ENCODE measurements at regions not wholly inside any gene's neighbourhood (a gene's known extent, or its start where the extent isn't known, plus 50 kb on each side); places are given as distances from the start of the nearest gene placed in this dataset.
"Not testable (repeated sequence)": the region's sequence is repeated elsewhere in the genome, so short reads cannot be mapped to it uniquely, and the experiment has no call there.

DNA sequence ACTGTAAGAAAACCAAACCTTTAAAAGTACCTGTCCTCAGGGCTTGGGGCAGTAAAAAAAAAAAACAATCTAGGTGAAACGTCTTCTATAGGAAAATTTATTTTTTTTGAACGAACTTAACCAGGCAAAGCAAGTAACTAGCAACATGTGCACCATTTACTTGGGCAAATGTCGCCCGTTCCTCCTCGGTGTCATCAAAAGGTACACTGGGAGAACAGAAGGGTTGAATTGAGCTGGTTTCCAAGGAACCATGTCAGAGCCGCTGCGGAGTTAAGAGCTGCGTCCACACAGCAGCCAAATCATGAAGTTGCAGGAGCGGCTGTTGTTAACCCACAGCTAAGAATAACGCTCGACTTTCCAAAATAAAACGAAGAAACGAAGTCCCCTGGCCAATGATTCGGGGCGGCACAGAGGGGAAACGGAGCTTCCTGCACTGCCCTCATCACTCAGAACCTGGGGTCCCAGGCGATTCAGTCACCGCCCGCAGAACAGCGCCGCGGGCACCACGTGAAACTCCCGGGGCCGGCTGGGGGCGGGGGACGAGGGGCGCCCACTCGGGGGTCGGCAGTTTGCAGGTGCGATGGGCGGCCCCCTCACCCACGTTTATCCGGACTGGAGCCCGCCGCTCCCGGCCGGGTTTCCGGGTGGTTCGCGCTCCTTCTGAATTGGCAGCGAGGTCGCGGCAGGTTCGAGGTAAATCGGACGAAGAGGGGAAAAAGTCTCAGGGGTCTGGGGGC, 53.6 kb upstream of the PLGLB1 start:
- H3K9me3 ChIP-seq (ENCODE audit: control insufficient read depth, low read length); H3K36me3 ChIP-seq (ENCODE audit: control insufficient read depth in 1 of 2, insufficient read depth in 2 of 2, low read length in 1 of 2); intact Hi-C loops (cut with DNase I); H3K4me1 ChIP-seq (ENCODE audit: control insufficient read depth in 1 of 2, insufficient read depth in 2 of 2, low read length in 2 of 2); ATAC-seq (ENCODE audit: low FRiP score); H3K27me3 ChIP-seq (ENCODE audit: control insufficient read depth in 1 of 2, insufficient read depth in 2 of 2, low read length in 1 of 2): not testable (repeated sequence)
- peak overlapping the region in 1 of 2 donors; percentile 57 for H3K27ac ChIP-seq (ENCODE audit: low read depth in 1 of 2, low read length in 2 of 2)
- WGBS, 2 donors = 0% methylated on average over 14 to 47 of the region's 47 CpGs
- peak overlapping the region in 1 of 2 donors; percentile 54 for H3K4me3 ChIP-seq (ENCODE audit: low read length in 2 of 2)
- DNase-seq = peak; percentile 48 to 78

GRCh38 chr2:87075791-87076252, 54.2 kb upstream of the PLGLB1 start:
- WGBS, 2 donors = 0% methylated on average over 11 to 60 of the region's 64 CpGs
- H3K27me3 ChIP-seq (ENCODE audit: control insufficient read depth in 1 of 2, insufficient read depth in 2 of 2, low read length in 1 of 2); intact Hi-C loops (cut with DNase I); H3K4me1 ChIP-seq (ENCODE audit: control insufficient read depth in 1 of 2, insufficient read depth in 2 of 2, low read length in 2 of 2); H3K36me3 ChIP-seq (ENCODE audit: control insufficient read depth in 1 of 2, insufficient read depth in 2 of 2, low read length in 1 of 2); H3K9me3 ChIP-seq (ENCODE audit: control insufficient read depth, low read length): not testable (repeated sequence)
- DNase-seq (peak; percentile 64 to 84), ATAC-seq (ENCODE audit: low FRiP score) (peak; percentile 4)
- peak overlapping the region; percentile 26 to 54 for H3K4me3 ChIP-seq (ENCODE audit: low read length in 2 of 2)
- H3K27ac ChIP-seq (ENCODE audit: low read depth in 1 of 2, low read length in 2 of 2) = peak overlapping the region in 1 of 2 donors; percentile 57

DNA sequence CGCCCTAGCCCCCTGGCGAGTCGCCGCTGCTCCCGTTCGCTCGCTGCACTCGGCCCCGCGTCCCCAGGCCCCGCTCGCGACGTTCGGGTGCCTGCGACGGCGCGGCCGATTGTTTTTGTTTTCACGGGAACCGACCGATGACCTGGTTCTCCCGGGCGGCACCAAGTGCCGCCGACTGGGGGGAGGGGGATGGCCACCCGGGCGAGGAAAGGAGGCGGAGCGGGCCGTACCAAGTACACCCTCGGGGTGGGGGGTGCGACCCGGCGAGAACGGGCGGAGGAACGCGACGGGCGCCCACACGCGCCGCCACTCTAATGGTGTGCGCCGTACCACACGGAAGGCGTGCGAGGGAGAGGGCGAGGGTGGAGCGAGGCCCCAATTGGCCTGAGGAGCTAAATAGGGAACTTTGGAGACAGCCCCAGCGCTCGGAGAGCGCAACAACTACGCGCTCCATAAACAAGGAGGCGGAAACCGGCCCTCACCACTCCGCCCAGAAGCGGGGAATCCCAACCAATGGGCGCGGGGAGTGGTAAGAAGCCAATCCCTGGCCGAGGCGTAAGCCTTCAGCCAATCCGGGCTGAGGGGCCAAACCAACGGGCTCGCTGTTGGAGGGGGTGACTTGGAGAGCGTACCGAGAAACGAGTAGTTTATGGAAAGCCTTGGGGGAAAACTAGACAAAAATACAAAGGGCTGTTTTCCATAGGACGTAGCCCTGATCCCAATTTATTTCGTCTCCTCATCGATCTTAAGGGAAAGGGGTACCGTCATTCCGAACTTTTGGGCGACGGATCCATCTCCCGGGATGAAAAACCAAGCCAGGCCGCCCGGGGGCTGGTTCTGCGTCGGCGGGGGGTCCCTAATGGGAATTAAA, 54.8 kb upstream of the PLGLB1 start:
- Histone ChIP-seq H3K27ac (ENCODE audit: low read depth in 1 of 2, low read length in 2 of 2) (peak overlapping the region; percentile 67 to 92), H3K4me3 (ENCODE audit: low read length in 2 of 2) (peak overlapping the region; percentile 64 to 72)
- peak; percentile 95 to 97 for DNase-seq
- H3K27me3 ChIP-seq (ENCODE audit: control insufficient read depth in 1 of 2, insufficient read depth in 2 of 2, low read length in 1 of 2); intact Hi-C loops (cut with DNase I); H3K9me3 ChIP-seq (ENCODE audit: control insufficient read depth, low read length); H3K36me3 ChIP-seq (ENCODE audit: control insufficient read depth in 1 of 2, insufficient read depth in 2 of 2, low read length in 1 of 2); H3K4me1 ChIP-seq (ENCODE audit: control insufficient read depth in 1 of 2, insufficient read depth in 2 of 2, low read length in 2 of 2): not testable (repeated sequence)
- peak; percentile 99 for ATAC-seq (ENCODE audit: low FRiP score)
- WGBS, 2 donors = 0 to 1% methylated on average over 46 to 83 of the region's 84 CpGs

DNA sequence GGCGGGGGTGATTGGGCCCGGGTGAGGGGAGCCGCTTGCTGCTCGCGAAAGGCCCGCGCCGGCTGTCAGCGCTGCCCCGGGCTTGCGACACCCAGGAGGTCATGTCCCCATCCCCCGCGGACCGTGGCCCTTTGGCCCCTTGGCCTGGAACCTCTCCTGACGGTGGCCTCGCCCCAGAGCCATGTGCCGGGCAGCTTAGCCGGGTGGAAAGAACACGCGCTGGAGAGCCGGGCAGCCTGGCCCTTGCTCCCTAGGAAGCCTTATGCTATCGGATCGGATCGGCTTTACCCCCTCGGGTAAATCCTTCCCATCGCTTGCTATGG, 55.4 kb upstream of the PLGLB1 start:
- DNase-seq; H3K9me3 ChIP-seq (ENCODE audit: control insufficient read depth, low read length); H3K27me3 ChIP-seq (ENCODE audit: control insufficient read depth in 1 of 2, insufficient read depth in 2 of 2, low read length in 1 of 2); H3K4me1 ChIP-seq (ENCODE audit: control insufficient read depth in 1 of 2, insufficient read depth in 2 of 2, low read length in 2 of 2); H3K36me3 ChIP-seq (ENCODE audit: control insufficient read depth in 1 of 2, insufficient read depth in 2 of 2, low read length in 1 of 2); intact Hi-C loops (cut with DNase I): not testable (repeated sequence)
- Histone ChIP-seq H3K4me3 (ENCODE audit: low read length in 2 of 2) (peak overlapping the region; percentile 64 to 72), H3K27ac (ENCODE audit: low read depth in 1 of 2, low read length in 2 of 2) (peak overlapping the region; percentile 67 to 92)
- ATAC-seq (ENCODE audit: low FRiP score) = peak; percentile 76
- WGBS, 2 donors = 0% methylated on average over 1 of the region's 26 CpGs

DNA sequence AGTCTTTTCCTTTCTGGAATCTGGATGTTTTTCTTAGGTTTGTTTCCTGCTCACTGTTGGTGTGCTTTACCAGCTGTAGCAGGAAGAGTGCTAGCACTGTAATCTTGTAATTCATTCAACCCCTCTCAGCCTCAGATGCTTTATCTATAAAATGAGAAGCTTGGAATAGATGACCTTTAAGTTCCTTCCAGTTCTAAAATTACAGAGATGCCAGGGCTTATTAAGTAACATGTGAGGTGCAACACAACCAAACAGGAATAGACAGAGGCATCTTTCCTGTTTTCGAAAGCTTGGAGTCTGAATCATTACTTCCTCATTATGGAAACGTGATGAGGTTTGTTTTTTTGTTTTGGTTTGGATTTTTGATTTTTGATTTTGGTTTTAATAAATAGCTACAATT, 60.1 kb upstream of the PLGLB1 start:
- intact Hi-C loops (cut with DNase I); H3K9me3 ChIP-seq (ENCODE audit: control insufficient read depth, low read length); DNase-seq; H3K4me1 ChIP-seq (ENCODE audit: control insufficient read depth in 1 of 2, insufficient read depth in 2 of 2, low read length in 2 of 2); H3K36me3 ChIP-seq (ENCODE audit: control insufficient read depth in 1 of 2, insufficient read depth in 2 of 2, low read length in 1 of 2); H3K4me3 ChIP-seq (ENCODE audit: low read length in 2 of 2); H3K27ac ChIP-seq (ENCODE audit: low read depth in 1 of 2, low read length in 2 of 2); H3K27me3 ChIP-seq (ENCODE audit: control insufficient read depth in 1 of 2, insufficient read depth in 2 of 2, low read length in 1 of 2); ATAC-seq (ENCODE audit: low FRiP score): not testable (repeated sequence)
- no CpG with 5 or more reads among the region's 2 CpGs for WGBS, 2 donors

GRCh38 chr2:87088079-87088478, 66.4 kb upstream of the PLGLB1 start:
- H3K4me3 ChIP-seq (ENCODE audit: low read length in 2 of 2); H3K36me3 ChIP-seq (ENCODE audit: control insufficient read depth in 1 of 2, insufficient read depth in 2 of 2, low read length in 1 of 2); intact Hi-C loops (cut with DNase I); DNase-seq; H3K9me3 ChIP-seq (ENCODE audit: control insufficient read depth, low read length); H3K4me1 ChIP-seq (ENCODE audit: control insufficient read depth in 1 of 2, insufficient read depth in 2 of 2, low read length in 2 of 2); ATAC-seq (ENCODE audit: low FRiP score); H3K27ac ChIP-seq (ENCODE audit: low read depth in 1 of 2, low read length in 2 of 2); H3K27me3 ChIP-seq (ENCODE audit: control insufficient read depth in 1 of 2, insufficient read depth in 2 of 2, low read length in 1 of 2): not testable (repeated sequence)
- 88 to 90% methylated on average over 6 of the region's 6 CpGs for WGBS, 2 donors

GRCh38 chr2:87089401-87089800, 67.8 kb upstream of the PLGLB1 start:
- H3K4me3 ChIP-seq (ENCODE audit: low read length in 2 of 2); H3K27me3 ChIP-seq (ENCODE audit: control insufficient read depth in 1 of 2, insufficient read depth in 2 of 2, low read length in 1 of 2); H3K36me3 ChIP-seq (ENCODE audit: control insufficient read depth in 1 of 2, insufficient read depth in 2 of 2, low read length in 1 of 2); H3K4me1 ChIP-seq (ENCODE audit: control insufficient read depth in 1 of 2, insufficient read depth in 2 of 2, low read length in 2 of 2); intact Hi-C loops (cut with DNase I); ATAC-seq (ENCODE audit: low FRiP score); H3K27ac ChIP-seq (ENCODE audit: low read depth in 1 of 2, low read length in 2 of 2); DNase-seq; H3K9me3 ChIP-seq (ENCODE audit: control insufficient read depth, low read length): not testable (repeated sequence)
- 67 to 92% methylated on average over 1 to 3 of the region's 5 CpGs for WGBS, 2 donors

DNA sequence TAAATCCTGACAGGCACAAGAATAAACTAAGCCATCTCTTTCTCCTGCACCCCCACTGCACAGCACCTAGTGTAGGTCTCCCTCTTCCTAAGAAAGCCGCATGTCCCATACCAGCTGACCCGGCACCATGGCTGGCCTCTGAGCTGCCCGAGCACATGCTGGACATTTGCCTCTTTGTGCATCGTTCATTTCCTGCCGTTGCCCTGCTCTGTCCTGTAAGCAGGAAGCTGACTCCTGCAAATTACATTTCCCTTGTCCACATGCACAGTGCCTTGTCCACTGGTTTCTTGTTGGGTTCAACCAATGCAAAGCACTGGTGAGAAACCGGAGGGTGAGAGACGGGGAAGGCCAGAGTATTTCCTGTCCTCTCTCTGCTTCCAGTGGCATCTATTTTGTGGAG, 71.6 kb upstream of the PLGLB1 start:
- H3K27ac ChIP-seq (ENCODE audit: low read depth in 1 of 2, low read length in 2 of 2); H3K9me3 ChIP-seq (ENCODE audit: control insufficient read depth, low read length); H3K27me3 ChIP-seq (ENCODE audit: control insufficient read depth in 1 of 2, insufficient read depth in 2 of 2, low read length in 1 of 2); ATAC-seq (ENCODE audit: low FRiP score); H3K4me1 ChIP-seq (ENCODE audit: control insufficient read depth in 1 of 2, insufficient read depth in 2 of 2, low read length in 2 of 2); DNase-seq; H3K4me3 ChIP-seq (ENCODE audit: low read length in 2 of 2); intact Hi-C loops (cut with DNase I); H3K36me3 ChIP-seq (ENCODE audit: control insufficient read depth in 1 of 2, insufficient read depth in 2 of 2, low read length in 1 of 2): not testable (repeated sequence)
- WGBS, 2 donors = 80 to 85% methylated on average over 3 of the region's 7 CpGs

Measured in aorta (tissue), 5 donors.